Rectal smooth muscle tissue (tissue), 1 donor: ENCODE measurements at regions not wholly inside any gene's neighbourhood (a gene's known extent, or its start where the extent isn't known, plus 50 kb on each side); places are given as distances from the start of the nearest gene placed in this dataset.
"Not testable (repeated sequence)": the region's sequence is repeated elsewhere in the genome, so short reads cannot be mapped to it uniquely, and the experiment has no call there.

Experiments used
- H3K27ac ChIP-seq: one replicate; pipeline ENCODE4 v1.7.0; 2013; ENCODE audit warnings: low read depth, low read length, inconsistent platforms
- H3K27me3 ChIP-seq: one replicate; pipeline ENCODE4 v1.7.0; 2013; ENCODE audit warnings: low read length; ENCODE audit not compliant: control insufficient read depth, insufficient read depth
- H3K36me3 ChIP-seq: one replicate; pipeline ENCODE4 v1.7.0; 2013; ENCODE audit warnings: low read length; ENCODE audit not compliant: control insufficient read depth, insufficient read depth
- H3K4me1 ChIP-seq: one replicate; pipeline ENCODE4 v1.7.0; 2013; ENCODE audit warnings: low read length; ENCODE audit not compliant: control insufficient read depth, insufficient read depth
- H3K4me3 ChIP-seq: one replicate; pipeline ENCODE4 v1.7.0; 2013; ENCODE audit warnings: low read length
- H3K9ac ChIP-seq: one replicate; pipeline ENCODE4 v1.7.0; 2013; ENCODE audit warnings: low read length

- not testable (repeated sequence) for H3K36me3 ChIP-seq
These were observed 50.5 kb upstream of the MED13L start for GRCh38 chr12:116327992-116328391.

GRCh38 chr12:116331876-116332275 is 54.4 kb upstream of the MED13L start:
- no peak overlapping the region for H3K9ac ChIP-seq
- H3K4me1 ChIP-seq = no peaks in the 10 kb centered on the region
- no peak overlapping the region for H3K4me3 ChIP-seq
- H3K36me3 ChIP-seq = no peaks in the 10 kb centered on the region
- H3K27ac ChIP-seq = no peak overlapping the region
- no peaks in the 10 kb centered on the region for H3K27me3 ChIP-seq

More at GRCh38 chr12:116327992-116328391, 50.5 kb upstream of the MED13L start:
- H3K4me1 ChIP-seq, H3K4me3 ChIP-seq, H3K27ac ChIP-seq, H3K9ac ChIP-seq, H3K27me3 ChIP-seq: not testable (repeated sequence)

- Histone ChIP-seq H3K9ac (no peak overlapping the region), H3K27ac (no peak overlapping the region), H3K27me3 (no peaks in the 10 kb centered on the region)
These were observed 55.4 kb upstream of the MED13L start for GRCh38 chr12:116332705-116333380.

GRCh38 chr12:116333402-116333801 is 55.9 kb upstream of the MED13L start:
- Histone ChIP-seq H3K36me3 (no peaks in the 10 kb centered on the region), H3K4me1 (no peaks in the 10 kb centered on the region), H3K9ac (no peak overlapping the region), H3K27me3 (no peaks in the 10 kb centered on the region), H3K27ac (no peak overlapping the region), H3K4me3 (no peak overlapping the region)

More at GRCh38 chr12:116332705-116333380, 55.4 kb upstream of the MED13L start:
- H3K4me1 ChIP-seq = no peaks in the 10 kb centered on the region
- H3K4me3 ChIP-seq = no peak overlapping the region
- no peaks in the 10 kb centered on the region for H3K36me3 ChIP-seq

GRCh38 chr12:116336542-116337065 is 59.1 kb upstream of the MED13L start:
- H3K27ac ChIP-seq = no peak overlapping the region

DNA sequence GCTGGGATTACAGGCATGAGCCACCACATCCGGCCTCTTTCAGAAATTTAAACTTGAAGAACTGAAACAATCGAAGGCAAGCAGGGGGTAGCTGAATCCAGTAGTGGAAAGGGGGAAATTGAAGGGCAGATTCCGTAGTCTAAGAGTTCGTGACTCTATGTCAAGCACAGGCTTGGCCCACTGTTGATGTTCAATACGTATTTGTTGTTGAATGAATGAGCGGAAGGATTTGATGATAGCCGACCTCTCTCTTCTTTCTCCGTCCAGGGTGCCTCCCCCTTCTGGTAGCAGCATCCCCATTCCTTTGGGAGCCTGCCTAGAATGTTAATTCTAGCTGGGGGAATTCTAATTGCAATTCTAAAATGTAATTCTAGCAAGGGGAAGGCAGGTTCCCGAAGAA is 59.8 kb upstream of the MED13L start:
- Histone ChIP-seq H3K4me3 (no peak overlapping the region), H3K27me3 (no peaks in the 10 kb centered on the region), H3K36me3 (no peaks in the 10 kb centered on the region), H3K4me1 (no peaks in the 10 kb centered on the region), H3K27ac (no peak overlapping the region), H3K9ac (no peak overlapping the region)

More at GRCh38 chr12:116336542-116337065, 59.1 kb upstream of the MED13L start:
- Histone ChIP-seq H3K4me1 (no peaks in the 10 kb centered on the region), H3K27me3 (no peaks in the 10 kb centered on the region), H3K4me3 (no peak overlapping the region), H3K36me3 (no peaks in the 10 kb centered on the region), H3K9ac (no peak overlapping the region)

DNA sequence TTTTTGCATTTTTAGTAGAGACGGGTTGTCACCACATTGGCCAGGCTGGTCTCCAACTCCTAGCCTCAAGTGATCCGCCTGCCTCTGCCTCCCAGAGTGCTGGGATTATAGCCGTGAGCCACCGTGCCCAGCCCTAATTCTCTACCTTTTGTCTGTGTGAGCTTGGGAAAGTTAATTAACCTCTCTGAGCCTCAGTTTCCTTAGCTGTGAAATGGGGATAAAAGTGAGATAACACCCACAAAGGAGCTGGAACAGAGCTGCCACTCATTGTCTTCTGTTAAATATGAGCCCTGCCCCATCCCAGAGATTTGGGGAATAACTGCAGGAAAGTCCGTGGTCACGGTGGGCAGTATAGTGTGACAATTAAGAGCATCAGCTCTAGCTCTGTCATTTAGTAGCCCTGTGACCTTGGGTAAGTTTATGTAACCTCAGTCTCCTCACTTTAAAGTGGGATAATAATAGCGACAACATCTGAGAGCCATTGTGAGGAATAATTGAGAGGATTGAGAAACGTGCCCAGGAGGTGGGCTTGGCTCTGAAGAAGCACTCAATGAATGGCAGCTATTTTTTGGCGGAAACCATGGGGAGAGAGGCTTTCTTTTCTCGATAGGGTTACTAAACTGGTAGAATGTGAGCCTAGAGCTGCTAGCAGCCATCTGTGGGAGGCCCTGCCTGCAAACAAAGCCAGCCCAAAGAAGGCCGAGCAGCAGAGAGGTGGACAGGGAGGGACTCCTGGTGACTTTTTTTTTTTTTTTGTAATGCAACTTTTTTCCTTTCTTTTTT is 60.8 kb upstream of the MED13L start:
- H3K9ac ChIP-seq = no peak overlapping the region
- H3K4me1 ChIP-seq = no peaks in the 10 kb centered on the region
- no peak overlapping the region for H3K4me3 ChIP-seq
- H3K27ac ChIP-seq = no peak overlapping the region
- H3K36me3 ChIP-seq = no peaks in the 10 kb centered on the region
- H3K27me3 ChIP-seq = no peaks in the 10 kb centered on the region

GRCh38 chr12:116339062-116339461 is 61.6 kb upstream of the MED13L start:
- Histone ChIP-seq H3K36me3 (no peaks in the 10 kb centered on the region), H3K4me1 (no peaks in the 10 kb centered on the region), H3K9ac (no peak overlapping the region), H3K4me3 (no peak overlapping the region), H3K27me3 (no peaks in the 10 kb centered on the region), H3K27ac (no peak overlapping the region)

DNA sequence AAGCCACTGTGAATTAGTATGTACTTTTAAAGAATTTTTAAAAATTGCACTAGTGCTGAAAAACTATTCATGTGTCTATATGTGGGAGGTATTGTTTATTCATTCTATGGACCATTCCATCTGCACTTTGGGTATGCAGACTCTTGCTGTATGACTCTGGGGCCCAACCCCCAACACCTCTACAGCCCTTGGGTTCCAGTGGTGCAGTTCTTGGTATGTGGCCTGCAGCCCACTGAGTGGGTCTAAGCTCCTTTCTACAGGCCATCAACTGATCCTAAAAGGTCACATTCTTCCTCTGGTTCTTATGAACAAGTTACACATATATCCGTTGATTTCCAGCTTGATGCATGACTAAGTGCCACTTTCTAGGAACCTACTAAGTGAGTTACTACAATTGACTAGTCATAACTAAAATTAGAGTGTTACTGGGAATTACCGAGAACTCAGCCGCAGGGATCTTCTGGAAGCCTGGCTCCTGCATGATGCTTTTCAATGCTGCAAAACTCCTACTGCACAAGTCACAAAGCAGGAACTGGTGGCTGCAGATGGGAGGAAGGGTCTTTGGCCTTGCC is 62.4 kb upstream of the MED13L start:
- H3K4me3 ChIP-seq = no peak overlapping the region
- H3K4me1 ChIP-seq = no peaks in the 10 kb centered on the region
- H3K36me3 ChIP-seq = no peaks in the 10 kb centered on the region
- H3K27ac ChIP-seq = no peak overlapping the region
- no peaks in the 10 kb centered on the region for H3K27me3 ChIP-seq
- H3K9ac ChIP-seq = no peak overlapping the region

- Histone ChIP-seq H3K27ac (no peak overlapping the region), H3K27me3 (no peaks in the 10 kb centered on the region), H3K9ac (no peak overlapping the region), H3K36me3 (no peaks in the 10 kb centered on the region), H3K4me1 (peaks cover 4% of the 10 kb centered on the region), H3K4me3 (no peak overlapping the region)
These were observed 65.9 kb upstream of the MED13L start for GRCh38 chr12:116343331-116343884.

- Histone ChIP-seq H3K36me3 (no peaks in the 10 kb centered on the region), H3K27ac (no peak overlapping the region), H3K4me3 (no peak overlapping the region), H3K9ac (no peak overlapping the region), H3K4me1 (peaks cover 4% of the 10 kb centered on the region), H3K27me3 (no peaks in the 10 kb centered on the region)
These were observed 68.7 kb upstream of the MED13L start for GRCh38 chr12:116346222-116346621.

- H3K4me3 ChIP-seq = no peak overlapping the region
- no peak overlapping the region for H3K27ac ChIP-seq
- peaks cover 4% of the 10 kb centered on the region for H3K4me1 ChIP-seq
- no peaks in the 10 kb centered on the region for H3K36me3 ChIP-seq
- H3K27me3 ChIP-seq = no peaks in the 10 kb centered on the region
- no peak overlapping the region for H3K9ac ChIP-seq
These were observed 69.2 kb upstream of the MED13L start for GRCh38 chr12:116346741-116347140.
